ENCODE measurements at regions not wholly inside any gene's neighbourhood (a gene's known extent, or its start where the extent isn't known, plus 50 kb on each side); places are given as distances from the start of the nearest gene placed in this dataset.

DNA sequence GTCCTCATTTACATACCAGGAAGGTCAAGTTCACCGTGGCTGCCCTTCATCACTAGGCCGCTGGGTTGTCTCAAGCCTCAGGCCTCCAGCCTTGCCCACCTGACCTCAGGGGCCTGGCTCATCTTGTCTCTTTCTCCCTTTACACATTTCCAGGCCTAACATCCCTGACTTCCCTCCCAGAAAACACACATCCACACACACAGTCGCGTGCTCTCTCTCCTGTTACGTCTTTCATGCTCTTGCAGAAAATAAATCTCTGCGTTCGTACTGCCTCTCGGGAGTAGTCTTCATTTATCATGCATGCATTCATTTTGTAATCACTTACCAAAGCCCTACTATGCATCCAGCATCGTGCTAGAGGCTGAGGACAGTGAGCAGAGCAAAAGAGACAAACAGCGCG, 220.0 kb upstream of the PWP1 start:
- TF ChIP-seq, protein P1, sequence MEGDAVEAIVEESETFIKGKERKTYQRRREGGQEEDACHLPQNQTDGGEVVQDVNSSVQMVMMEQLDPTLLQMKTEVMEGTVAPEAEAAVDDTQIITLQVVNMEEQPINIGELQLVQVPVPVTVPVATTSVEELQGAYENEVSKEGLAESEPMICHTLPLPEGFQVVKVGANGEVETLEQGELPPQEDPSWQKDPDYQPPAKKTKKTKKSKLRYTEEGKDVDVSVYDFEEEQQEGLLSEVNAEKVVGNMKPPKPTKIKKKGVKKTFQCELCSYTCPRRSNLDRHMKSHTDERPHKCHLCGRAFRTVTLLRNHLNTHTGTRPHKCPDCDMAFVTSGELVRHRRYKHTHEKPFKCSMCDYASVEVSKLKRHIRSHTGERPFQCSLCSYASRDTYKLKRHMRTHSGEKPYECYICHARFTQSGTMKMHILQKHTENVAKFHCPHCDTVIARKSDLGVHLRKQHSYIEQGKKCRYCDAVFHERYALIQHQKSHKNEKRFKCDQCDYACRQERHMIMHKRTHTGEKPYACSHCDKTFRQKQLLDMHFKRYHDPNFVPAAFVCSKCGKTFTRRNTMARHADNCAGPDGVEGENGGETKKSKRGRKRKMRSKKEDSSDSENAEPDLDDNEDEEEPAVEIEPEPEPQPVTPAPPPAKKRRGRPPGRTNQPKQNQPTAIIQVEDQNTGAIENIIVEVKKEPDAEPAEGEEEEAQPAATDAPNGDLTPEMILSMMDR (IDR thresholded peaks at IDR 0.05) = no peak
- TF ChIP-seq POLR2A (IDR thresholded peaks at IDR 0.05) = no peak

Data from testis (tissue), 2 donors.